ENCODE measurements at regions not wholly inside any gene's neighbourhood (a gene's known extent, or its start where the extent isn't known, plus 50 kb on each side); places are given as distances from the start of the nearest gene placed in this dataset.

DNA sequence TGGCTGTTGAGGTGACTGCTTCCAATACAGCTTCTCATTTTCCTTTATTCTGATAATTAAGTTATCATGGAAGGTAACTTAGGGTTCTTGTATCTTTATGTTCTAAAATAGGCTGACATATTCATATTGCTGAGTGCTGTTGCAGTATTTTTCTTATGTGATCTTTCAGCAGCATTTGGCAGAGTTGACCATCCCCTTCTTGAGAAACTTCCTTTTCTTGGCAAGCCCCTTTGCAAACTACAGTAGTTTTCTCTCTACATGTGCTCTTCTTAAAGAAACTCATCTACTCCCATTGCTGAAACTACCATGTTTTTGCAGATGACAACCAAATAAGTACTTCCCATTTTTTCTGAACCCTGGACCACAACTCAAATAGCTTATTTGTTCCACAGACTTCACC, 476.5 kb upstream of the TRIB2 start:
- no peak overlapping the region for H2AFZ ChIP-seq (ENCODE audit: low read depth, low read length)
- H3K9ac ChIP-seq (replicated peaks; ENCODE audit: extremely low read depth, insufficient read depth, low read length): no peak overlapping the region
- no peaks in the 10 kb centered on the region for H3K9me3 ChIP-seq (replicated peaks; ENCODE audit: control insufficient read depth, insufficient read depth, low read length)
- dilution Hi-C loops (cut with MboI; ENCODE audit: extremely low pct_ligation_motif_present, low sequenced_read_pairs): no loop called here
- intact Hi-C loops (cut with micrococcal nuclease): no loop called here
- H4K20me1 ChIP-seq (replicated peaks; ENCODE audit: control insufficient read depth, extremely low read depth, insufficient read depth, low read length): no peaks in the 10 kb centered on the region
- FAIRE-seq: no peak
- no peaks in the 10 kb centered on the region for H3K4me1 ChIP-seq (ENCODE audit: control insufficient read depth, extremely low read depth, insufficient read depth, low read length)
- BruUV-seq (replicated peaks): no TSS peak
- no peaks in the 10 kb centered on the region for H3K36me3 ChIP-seq (ENCODE audit: control insufficient read depth in 2 of 2, extremely low read depth in 1 of 2, insufficient read depth in 2 of 2, low read length in 2 of 2)
- no peak overlapping the region for H3K4me3 ChIP-seq (replicated peaks in 1 of 3; ENCODE audit: insufficient read depth in 1 of 3, low read depth in 1 of 3, low read length in 3 of 3)
- DNase-seq (ENCODE audit: low read depth, low spot score): no peak
- no peaks in the 10 kb centered on the region for H3K27me3 ChIP-seq (ENCODE audit: control insufficient read depth in 2 of 2, insufficient read depth in 2 of 2, low read length in 2 of 2)
- no peaks in the 10 kb centered on the region for H3K79me2 ChIP-seq (ENCODE audit: control insufficient read depth, insufficient read depth, low read length)
- TF ChIP-seq, protein P1, sequence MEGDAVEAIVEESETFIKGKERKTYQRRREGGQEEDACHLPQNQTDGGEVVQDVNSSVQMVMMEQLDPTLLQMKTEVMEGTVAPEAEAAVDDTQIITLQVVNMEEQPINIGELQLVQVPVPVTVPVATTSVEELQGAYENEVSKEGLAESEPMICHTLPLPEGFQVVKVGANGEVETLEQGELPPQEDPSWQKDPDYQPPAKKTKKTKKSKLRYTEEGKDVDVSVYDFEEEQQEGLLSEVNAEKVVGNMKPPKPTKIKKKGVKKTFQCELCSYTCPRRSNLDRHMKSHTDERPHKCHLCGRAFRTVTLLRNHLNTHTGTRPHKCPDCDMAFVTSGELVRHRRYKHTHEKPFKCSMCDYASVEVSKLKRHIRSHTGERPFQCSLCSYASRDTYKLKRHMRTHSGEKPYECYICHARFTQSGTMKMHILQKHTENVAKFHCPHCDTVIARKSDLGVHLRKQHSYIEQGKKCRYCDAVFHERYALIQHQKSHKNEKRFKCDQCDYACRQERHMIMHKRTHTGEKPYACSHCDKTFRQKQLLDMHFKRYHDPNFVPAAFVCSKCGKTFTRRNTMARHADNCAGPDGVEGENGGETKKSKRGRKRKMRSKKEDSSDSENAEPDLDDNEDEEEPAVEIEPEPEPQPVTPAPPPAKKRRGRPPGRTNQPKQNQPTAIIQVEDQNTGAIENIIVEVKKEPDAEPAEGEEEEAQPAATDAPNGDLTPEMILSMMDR (IDR thresholded peaks at IDR 0.05; ENCODE audit: extremely low read depth in 1 of 2, insufficient read depth in 1 of 2, low read depth in 1 of 2, low read length in 2 of 2): no peak
- TF ChIP-seq MYC (IDR thresholded peaks at IDR 0.05; ENCODE audit: low read depth, low read length): no peak
- TF ChIP-seq POLR2A (IDR thresholded peaks at IDR 0.05; ENCODE audit: low read depth, low read length): no peak
- TF ChIP-seq GATA2 (IDR thresholded peaks at IDR 0.05; ENCODE audit: insufficient read depth, insufficient read length, low read depth, low read length): no peak
- TF ChIP-seq FOS (IDR thresholded peaks at IDR 0.05; ENCODE audit: borderline replicate concordance, insufficient read depth, low read length): no peak
- no peak for TF ChIP-seq EZH2 (IDR thresholded peaks at IDR 0.05; ENCODE audit: borderline replicate concordance, low read depth, low read length, severe bottlenecking)
- TF ChIP-seq POLR2AphosphoS5 (IDR thresholded peaks at IDR 0.05; ENCODE audit: insufficient read depth, low read depth, low read length): no peak
- TF ChIP-seq, protein P2, sequence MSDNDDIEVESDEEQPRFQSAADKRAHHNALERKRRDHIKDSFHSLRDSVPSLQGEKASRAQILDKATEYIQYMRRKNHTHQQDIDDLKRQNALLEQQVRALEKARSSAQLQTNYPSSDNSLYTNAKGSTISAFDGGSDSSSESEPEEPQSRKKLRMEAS (IDR thresholded peaks at IDR 0.05; ENCODE audit: insufficient read depth, insufficient read length): no peak
- no peak overlapping the region for H3K4me2 ChIP-seq (ENCODE audit: insufficient read depth, low read length)
- no peak overlapping the region for H3K27ac ChIP-seq (ENCODE audit: insufficient read depth, low read depth, low read length)
- ChIA-PET POLR2A (no interaction called here), CTCF (interaction anchor here (1.1 to 1.3 kb wide), 2 partner anchors 16 to 376 kb away, joined by 3 read pairs; no protein-coding TSS in a partner anchor)
- no peaks in the 10 kb centered on the region for H3K9me1 ChIP-seq (replicated peaks; ENCODE audit: control insufficient read depth, extremely low read depth, insufficient read depth, low read length)

Data from endothelial cell of umbilical vein (primary cell).